G401 (cell line): ENCODE measurements at regions not wholly inside any gene's neighbourhood (a gene's known extent, or its start where the extent isn't known, plus 50 kb on each side); places are given as distances from the start of the nearest gene placed in this dataset.
A peak's percentile ranks its signal among the peaks of the same experiment; 100 is the strongest.
"Not testable (repeated sequence)": the region's sequence is repeated elsewhere in the genome, so short reads cannot be mapped to it uniquely, and the experiment has no call there.

Source experiments
- DNase-seq: peaks from one replicate; pipeline ENCODE4 v3.0.0-alpha.2; 2015; ENCODE audit warnings: low spot score
- in situ Hi-C: cut with HindIII; loops from 2 replicates; pipeline ENCODE4 v1.10.0; 2016; ENCODE audit warnings: low sequenced_read_pairs, mixed read lengths

GRCh38 chr2:132068407-132068806 lies 93.3 kb downstream of the ANKRD30BL start:
- in situ Hi-C loops, DNase-seq: not testable (repeated sequence)

- in situ Hi-C loops, DNase-seq: not testable (repeated sequence)
Observed at GRCh38 chr2:132065391-132065790, 96.4 kb downstream of the ANKRD30BL start.

- DNase-seq, in situ Hi-C loops: not testable (repeated sequence)
Observed at GRCh38 chr2:132039609-132040236, 122.0 kb downstream of the ANKRD30BL start.

GRCh38 chr2:132038883-132039235 lies 122.9 kb downstream of the ANKRD30BL start:
- DNase-seq, in situ Hi-C loops: not testable (repeated sequence)

- in situ Hi-C loops, result no loop called here
- DNase-seq, result no peak
Observed at GRCh38 chr2:132038179-132038882, 123.4 kb downstream of the ANKRD30BL start.

- in situ Hi-C loops, result no loop called here
- DNase-seq, result peak; percentile 3
Observed at GRCh38 chr2:132037527-132038178, 124.1 kb downstream of the ANKRD30BL start.

- in situ Hi-C loops, result no loop called here
- no peak for DNase-seq
Observed at GRCh38 chr2:132034646-132035045, 127.1 kb downstream of the ANKRD30BL start.

- in situ Hi-C loops, result no loop called here
- DNase-seq, result no peak
Observed at GRCh38 chr2:132033949-132034348, 127.8 kb downstream of the ANKRD30BL start.

GRCh38 chr2:132033365-132033764 lies 128.4 kb downstream of the ANKRD30BL start:
- in situ Hi-C loops, result no loop called here
- no peak for DNase-seq

- DNase-seq, in situ Hi-C loops: not testable (repeated sequence)
Observed at GRCh38 chr2:132012046-132012445, 149.7 kb downstream of the ANKRD30BL start.

- no peak for DNase-seq
- in situ Hi-C loops, result no loop called here
Observed at GRCh38 chr2:132009874-132010521, 151.8 kb downstream of the ANKRD30BL start.

- in situ Hi-C loops, result no loop called here
- no peak for DNase-seq
Observed at GRCh38 chr2:132009177-132009873, 152.4 kb downstream of the ANKRD30BL start.

GRCh38 chr2:131990751-131991150 lies 171.0 kb downstream of the ANKRD30BL start:
- DNase-seq, in situ Hi-C loops: not testable (repeated sequence)

GRCh38 chr2:131966671-131967070 lies 195.1 kb downstream of the ANKRD30BL start:
- in situ Hi-C loops, DNase-seq: not testable (repeated sequence)

GRCh38 chr2:131966256-131966655 lies 195.5 kb downstream of the ANKRD30BL start:
- in situ Hi-C loops, result no loop called here
- no peak for DNase-seq

- DNase-seq, in situ Hi-C loops: not testable (repeated sequence)
Observed at GRCh38 chr2:131958019-131958609, 203.6 kb downstream of the ANKRD30BL start.

GRCh38 chr2:131948641-131949040 lies 213.1 kb downstream of the ANKRD30BL start:
- in situ Hi-C loops, result not testable (repeated sequence)

GRCh38 chr2:131923287-131923686 lies 238.5 kb downstream of the ANKRD30BL start:
- in situ Hi-C loops, DNase-seq: not testable (repeated sequence)

More at GRCh38 chr2:131948641-131949040, 213.1 kb downstream of the ANKRD30BL start:
- not testable (repeated sequence) for DNase-seq

GRCh38 chr2:131922854-131923253 lies 238.9 kb downstream of the ANKRD30BL start:
- peak; percentile 2 for DNase-seq
- in situ Hi-C loops, result not testable (repeated sequence)
